Common myeloid progenitor, CD34-positive (primary cell): ENCODE measurements at regions not wholly inside any gene's neighbourhood (a gene's known extent, or its start where the extent isn't known, plus 50 kb on each side); places are given as distances from the start of the nearest gene placed in this dataset.

ENCODE experiments used
- CTCF ChIA-PET: fragments of 350-600 bp; sonication (Branson Sonifier 250); formaldehyde crosslinking; loops from one replicate; lab custom pipeline; 2021; ENCODE audit warnings: antibody characterized with exemption; lab: Charles Lee
- POLR2A ChIA-PET: fragments of 350-600 bp; sonication (Branson Sonifier 250); formaldehyde crosslinking; loops from one replicate; lab custom pipeline; 2021; ENCODE audit warnings: antibody characterized with exemption; lab: Charles Lee
- DNase-seq, 3 donors: peaks; one replicate each; pipeline versions ENCODE4 v3.0.0 to v3.0.0-alpha.2; 2013
- H3K27ac ChIP-seq, 2 experiments: 1 replicate in 1 of 2; 2 replicates in 1 of 2; pipeline ENCODE4 v1.7.0; 2013; ENCODE audit warnings: inconsistent platforms in 2 of 2, low read length in 2 of 2, mild to moderate bottlenecking in 2 of 2, low read depth in 1 of 2, moderate library complexity in 1 of 2; ENCODE audit not compliant: severe bottlenecking in 2 of 2, insufficient read depth in 1 of 2, poor library complexity in 1 of 2
- H3K27me3 ChIP-seq, 5 experiments: replicated peaks in 2 of 5; 1 replicate in 3 of 5; 2 replicates in 2 of 5; pipeline versions ENCODE4 v1.6.1 to v1.7.0; 2013; ENCODE audit warnings: low read length in 4 of 5, mild to moderate bottlenecking in 2 of 5, moderate library complexity in 2 of 5, inconsistent platforms in 1 of 5; ENCODE audit not compliant: insufficient read depth in 5 of 5, control insufficient read depth in 4 of 5
- H3K36me3 ChIP-seq, 4 experiments: 1 replicate in 2 of 4; 2 replicates in 2 of 4; pipeline versions ENCODE4 v1.6.1 to v1.7.0; 2013; ENCODE audit warnings: low read length in 3 of 4, control low read depth in 1 of 4, mild to moderate bottlenecking in 1 of 4; ENCODE audit not compliant: control insufficient read depth in 4 of 4, insufficient read depth in 4 of 4
- H3K4me1 ChIP-seq, 4 experiments: 1 replicate in 3 of 4; 2 replicates in 1 of 4; pipeline versions ENCODE4 v1.6.1 to v1.7.1; 2013; ENCODE audit warnings: low read length in 3 of 4, mild to moderate bottlenecking in 3 of 4, control low read depth in 1 of 4, inconsistent platforms in 1 of 4, moderate library complexity in 1 of 4; ENCODE audit not compliant: control insufficient read depth in 4 of 4, insufficient read depth in 4 of 4; ENCODE audit errors: control extremely low read depth in 1 of 4
- H3K4me3 ChIP-seq, 7 experiments: 1 replicate in 4 of 7; 2 replicates in 3 of 7; pipeline versions ENCODE4 v1.5.1 to v1.7.0; 2013; ENCODE audit warnings: mild to moderate bottlenecking in 7 of 7, low read length in 6 of 7, moderate library complexity in 6 of 7, inconsistent platforms in 2 of 7, low read depth in 2 of 7, control low read depth in 1 of 7; ENCODE audit not compliant: insufficient read depth in 4 of 7, control insufficient read depth in 1 of 7; ENCODE audit errors: extremely low read depth in 1 of 7
- H3K9me3 ChIP-seq, 5 experiments: 1 replicate in 4 of 5; 2 replicates in 1 of 5; pipeline versions ENCODE4 v1.6.1 to v1.7.1; 2013; ENCODE audit warnings: low read length in 4 of 5, mild to moderate bottlenecking in 2 of 5, inconsistent platforms in 1 of 5, low read depth in 1 of 5, moderate library complexity in 1 of 5; ENCODE audit not compliant: control insufficient read depth in 4 of 5, insufficient read depth in 2 of 5; ENCODE audit errors: control extremely low read depth in 1 of 5
- WGBS: methylation state at CpG from one replicate; pipeline ENCODE4 v1.1.5; 2013; ENCODE audit not compliant: insufficient coverage; 5-methylcytosine and 5-hydroxymethylcytosine counted together

DNA sequence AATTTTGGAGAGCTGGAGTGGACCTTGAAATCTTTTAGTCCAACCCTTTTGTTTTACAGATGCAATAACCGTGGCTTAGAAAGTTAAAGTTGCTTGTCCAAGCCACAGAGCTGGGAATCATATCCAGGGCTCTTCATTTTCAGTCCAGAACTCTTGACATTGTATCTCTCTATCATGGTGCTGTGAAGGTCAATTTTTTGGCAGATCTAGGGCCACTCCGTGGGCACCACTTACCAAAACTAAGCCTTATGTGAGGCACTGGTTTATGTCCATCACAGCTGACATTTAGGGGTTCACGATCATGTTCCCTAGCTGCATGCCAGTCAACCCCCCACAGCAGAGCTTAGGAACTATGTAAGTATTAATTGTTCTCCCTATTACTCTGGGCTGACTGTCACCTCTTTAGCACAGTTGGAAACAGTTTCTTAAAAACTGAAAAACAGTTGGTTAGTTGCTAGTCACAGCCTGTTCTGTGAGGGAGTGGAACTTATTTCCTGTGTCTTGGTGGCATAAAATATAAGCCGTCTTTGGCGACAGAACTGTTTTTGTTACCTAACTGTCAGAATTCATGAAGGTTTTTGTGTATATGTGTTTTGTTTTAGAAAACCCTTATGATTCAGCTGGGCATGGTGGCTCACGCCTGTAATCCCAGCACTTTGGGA lies 189.6 kb upstream of the UMPS start:
- CTCF ChIA-PET: interaction anchor here (1.0 to 3.3 kb wide), 2 partner anchors 10 to 19 kb away, joined by 3 to 12 read pairs; no protein-coding TSS in a partner anchor
- H3K36me3 ChIP-seq: no peaks in the 10 kb centered on the region
- no peaks in the 10 kb centered on the region for H3K9me3 ChIP-seq
- H3K27me3 ChIP-seq: peaks cover 3 to 60% (median 9%) of the 10 kb centered on the region in 5 experiments
- H3K27ac ChIP-seq: no peak overlapping the region
- H3K4me1 ChIP-seq: no peaks in the 10 kb centered on the region
- POLR2A ChIA-PET: no interaction called here
- 71% methylated on average over 4 of the region's 6 CpGs for WGBS
- no peak for DNase-seq
- H3K4me3 ChIP-seq: no peak overlapping the region

DNA sequence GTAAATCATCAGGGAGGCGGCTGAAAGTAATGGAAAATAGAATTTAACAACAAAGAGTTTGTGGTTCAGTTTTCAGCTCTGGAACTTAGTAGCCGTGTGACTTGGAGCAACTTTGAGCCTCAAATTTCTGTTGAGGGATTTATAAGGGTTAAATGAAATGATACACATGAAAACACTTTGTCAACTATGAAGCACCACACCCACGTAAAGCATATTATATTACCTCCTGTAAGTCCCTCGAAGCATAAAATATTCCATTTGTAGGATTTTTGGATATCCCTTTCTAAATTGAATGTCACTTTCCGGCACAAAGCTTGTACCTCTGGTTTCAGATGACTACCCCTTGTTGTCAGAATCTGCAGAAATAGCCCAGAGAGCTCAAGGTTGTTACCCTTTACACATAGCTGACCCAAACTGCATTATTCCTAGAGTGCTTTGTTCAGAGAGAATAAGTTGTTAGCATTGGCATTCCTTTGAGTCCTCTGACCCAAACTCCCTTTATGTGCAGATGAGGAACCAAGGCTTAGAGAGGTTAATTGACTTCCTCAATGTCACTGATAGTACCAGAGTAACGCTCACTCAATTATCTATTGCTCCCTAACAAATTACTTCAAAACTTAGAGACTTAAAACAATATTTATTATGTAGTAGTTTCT lies 187.9 kb upstream of the UMPS start:
- POLR2A ChIA-PET: no interaction called here
- Histone ChIP-seq H3K36me3 (no peaks in the 10 kb centered on the region), H3K9me3 (no peaks in the 10 kb centered on the region), H3K4me3 (no peak overlapping the region), H3K4me1 (no peaks in the 10 kb centered on the region), H3K27me3 (peaks cover 5 to 64% (median 9%) of the 10 kb centered on the region in 5 experiments), H3K27ac (no peak overlapping the region)
- DNase-seq: no peak
- CTCF ChIA-PET: interaction anchor here (3.3 kb wide), 1 partner anchor 17 kb away, joined by 12 read pairs; no protein-coding TSS in a partner anchor
- 100% methylated on average over 2 of the region's 6 CpGs for WGBS

DNA sequence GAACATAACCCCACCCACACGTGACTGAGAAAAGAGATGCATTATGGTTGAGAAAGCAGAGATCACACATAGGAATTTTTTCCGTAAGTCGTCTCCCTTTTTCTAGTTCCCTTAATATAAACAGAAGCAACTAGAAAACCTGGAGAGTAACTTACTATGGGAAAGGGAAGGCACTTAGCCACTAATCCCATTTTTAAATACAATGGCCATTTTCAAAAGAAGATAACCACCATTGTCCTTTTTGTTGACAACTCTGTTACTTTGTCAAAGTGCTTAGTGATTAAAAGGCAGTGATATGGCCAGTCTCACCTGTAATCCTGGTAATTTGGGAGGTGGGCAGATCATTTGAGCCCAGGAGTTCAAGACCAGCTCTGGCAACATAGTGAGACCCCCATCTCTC lies 184.4 kb upstream of the UMPS start:
- Histone ChIP-seq H3K36me3 (no peaks in the 10 kb centered on the region), H3K27ac (no peak overlapping the region), H3K4me3 (no peak overlapping the region), H3K27me3 (peaks cover 0 to 39% (median 5%) of the 10 kb centered on the region in 5 experiments), H3K9me3 (no peaks in the 10 kb centered on the region), H3K4me1 (no peaks in the 10 kb centered on the region)
- ChIA-PET POLR2A (no interaction called here), CTCF (no interaction called here)
- WGBS: no CpG with 5 or more reads among the region's 3 CpGs
- DNase-seq: no peak

DNA sequence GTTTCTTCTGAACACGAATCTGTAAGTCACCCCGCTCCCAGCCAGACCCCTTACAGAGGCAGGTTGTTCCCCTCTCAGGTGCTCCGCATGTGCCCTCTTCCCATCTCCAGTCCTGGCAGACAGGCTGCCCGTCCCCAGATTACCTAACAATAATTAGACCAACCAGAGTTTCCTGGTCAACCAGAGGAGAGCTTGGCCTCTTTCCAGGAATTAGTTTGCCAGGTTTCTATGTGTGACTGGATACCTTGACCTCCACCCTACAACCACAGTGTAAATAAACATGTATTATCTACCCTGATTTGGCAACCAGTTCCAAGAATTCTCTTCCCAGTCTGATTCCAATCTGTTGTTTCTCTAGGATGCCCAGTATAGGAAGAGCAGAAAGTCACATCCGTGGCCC lies 178.0 kb upstream of the UMPS start:
- H3K4me1 ChIP-seq: peaks cover 0 to under 1% (median 0%) of the 10 kb centered on the region in 4 experiments
- no peak for DNase-seq
- H3K27ac ChIP-seq: no peak overlapping the region
- no peak overlapping the region for H3K4me3 ChIP-seq
- ChIA-PET POLR2A (no interaction called here), CTCF (interaction anchor here (0.9 to 6.6 kb wide), 5 partner anchors 8 to 199 kb away, joined by 3 to 60 read pairs (median 6); no protein-coding TSS in a partner anchor)
- peaks cover 0 to 44% (median 11%) of the 10 kb centered on the region in 5 experiments for H3K27me3 ChIP-seq
- WGBS: 82% methylated on average over 3 of the region's 5 CpGs
- no peaks in the 10 kb centered on the region for H3K9me3 ChIP-seq
- H3K36me3 ChIP-seq: no peaks in the 10 kb centered on the region

DNA sequence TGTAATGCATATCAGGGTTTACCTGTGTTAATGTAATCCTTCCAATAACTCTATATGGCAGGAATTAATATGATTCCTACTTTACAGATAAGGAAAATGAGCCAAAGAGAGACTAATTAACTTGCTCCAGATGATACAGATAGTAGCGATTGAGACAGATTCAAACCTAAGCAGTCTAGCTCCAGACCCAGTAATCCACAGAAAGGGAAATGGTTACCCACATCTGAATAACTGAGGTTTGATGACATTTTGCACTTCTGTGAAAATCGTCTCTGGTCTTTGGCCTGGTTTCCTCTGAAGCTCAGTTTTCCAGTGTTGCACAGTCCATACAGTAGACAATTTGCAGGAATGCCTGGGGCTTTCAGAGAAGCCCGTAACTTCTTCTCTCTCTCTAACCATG lies 177.1 kb upstream of the UMPS start:
- Histone ChIP-seq H3K27me3 (peaks cover 0 to 38% (median 14%) of the 10 kb centered on the region in 5 experiments), H3K4me3 (no peak overlapping the region), H3K36me3 (no peaks in the 10 kb centered on the region), H3K9me3 (no peaks in the 10 kb centered on the region), H3K4me1 (peaks cover 0 to 5% (median 2%) of the 10 kb centered on the region in 4 experiments), H3K27ac (no peak overlapping the region)
- CTCF ChIA-PET: interaction anchor here (0.8 to 1.1 kb wide), 2 partner anchors 9 to 38 kb away, joined by 3 read pairs; no protein-coding TSS in a partner anchor
- WGBS: 11% methylated on average over 1 of the region's 3 CpGs
- DNase-seq: no peak
- POLR2A ChIA-PET: no interaction called here

DNA sequence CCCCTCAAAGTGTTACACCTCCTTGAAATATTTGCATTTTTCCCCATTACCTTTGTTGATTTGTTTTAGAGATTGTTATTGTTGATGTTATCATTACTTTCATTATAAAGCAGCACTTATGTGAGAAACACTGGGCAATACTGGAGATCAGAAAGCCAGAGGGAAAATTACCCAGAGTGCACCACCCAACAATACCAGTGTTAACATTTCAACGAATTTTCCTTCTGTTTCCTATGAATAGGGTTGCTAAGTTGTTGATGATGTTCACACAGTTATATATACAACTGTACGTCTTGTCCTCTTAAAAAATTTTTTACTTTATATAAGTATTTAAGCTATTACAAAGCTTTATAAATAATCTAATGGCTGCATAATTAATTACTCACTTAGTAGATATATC lies 173.6 kb upstream of the UMPS start:
- Histone ChIP-seq H3K27me3 (peaks cover 0 to 34% (median 12%) of the 10 kb centered on the region in 5 experiments), H3K27ac (no peak overlapping the region), H3K4me3 (no peak overlapping the region), H3K36me3 (no peaks in the 10 kb centered on the region), H3K9me3 (no peaks in the 10 kb centered on the region), H3K4me1 (peaks cover 0 to 5% (median 2%) of the 10 kb centered on the region in 4 experiments)
- WGBS: no CpG with 5 or more reads among the region's 2 CpGs
- ChIA-PET CTCF (interaction anchor here (0.8 to 5.1 kb wide), 5 partner anchors 8 to 205 kb away, joined by 3 to 33 read pairs (median 4); no protein-coding TSS in a partner anchor), POLR2A (no interaction called here)
- DNase-seq: no peak
